TTC549 (cell line): ENCODE measurements at regions not wholly inside any gene's neighbourhood (a gene's known extent, or its start where the extent isn't known, plus 50 kb on each side); places are given as distances from the start of the nearest gene placed in this dataset.

ENCODE experiments used
- FAIRE-seq: peaks from 2 replicates; lab custom pipeline; 2012; peaks lifted over from hg19 to GRCh38; lab: Jason Lieb, UNC

DNA sequence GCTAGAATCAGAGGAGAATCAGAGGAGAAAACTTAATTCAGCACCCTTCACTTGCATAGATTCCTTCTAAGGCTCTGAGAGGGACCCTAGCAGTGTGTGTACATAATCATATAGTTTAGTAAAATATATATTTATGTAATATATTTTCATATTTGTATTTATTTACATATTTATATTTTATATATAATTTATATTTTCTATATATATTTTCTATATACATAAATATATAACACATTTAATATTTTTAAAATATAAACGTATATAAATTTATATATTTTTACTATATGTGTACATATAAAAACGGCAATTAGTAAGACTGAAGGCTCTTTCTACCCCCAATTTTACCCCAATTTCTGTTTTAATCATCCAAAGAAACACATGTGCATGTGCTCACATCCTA is 80.3 kb downstream of the NXPE2 start:
- FAIRE-seq, result peak; percentile 9

DNA sequence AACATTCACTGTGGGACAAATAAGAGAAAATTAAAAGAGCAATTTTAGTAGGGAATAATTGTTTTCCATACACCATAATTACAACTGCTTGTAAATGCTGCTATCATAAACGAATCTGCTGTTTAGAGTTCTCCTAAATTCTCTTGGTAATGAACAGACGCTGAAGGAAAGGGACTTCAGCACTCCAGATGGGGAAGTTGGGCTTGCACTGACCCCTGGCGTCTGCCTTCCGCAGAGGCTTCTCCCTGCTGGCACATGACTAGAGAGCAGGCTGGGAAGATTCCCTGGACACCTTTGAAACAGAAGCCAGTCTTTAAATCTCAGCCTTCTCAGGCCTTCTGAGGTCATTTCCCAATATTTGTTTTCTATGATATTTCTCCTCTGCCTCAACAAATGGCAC is 84.1 kb downstream of the NXPE2 start:
- FAIRE-seq, result no peak

DNA sequence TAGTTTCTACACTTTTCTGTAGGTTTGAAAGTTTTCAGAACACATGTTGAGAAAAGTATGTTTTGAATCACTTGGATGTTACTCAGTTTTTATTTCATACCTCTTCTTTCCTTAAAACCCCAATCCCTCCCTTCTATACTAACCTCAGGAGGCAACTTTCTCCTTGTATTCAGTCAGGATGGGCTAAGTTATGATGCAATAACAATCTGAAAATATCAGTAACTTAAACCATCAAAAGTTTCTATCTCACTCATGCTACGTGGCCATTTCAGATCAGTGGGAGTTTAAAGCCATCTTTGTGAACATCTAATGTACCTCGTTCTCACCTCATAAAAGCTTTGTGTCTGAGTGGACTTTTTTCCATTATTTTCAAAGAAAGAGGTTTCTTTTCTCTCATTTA is 86.2 kb downstream of the NXPE2 start:
- no peak for FAIRE-seq

DNA sequence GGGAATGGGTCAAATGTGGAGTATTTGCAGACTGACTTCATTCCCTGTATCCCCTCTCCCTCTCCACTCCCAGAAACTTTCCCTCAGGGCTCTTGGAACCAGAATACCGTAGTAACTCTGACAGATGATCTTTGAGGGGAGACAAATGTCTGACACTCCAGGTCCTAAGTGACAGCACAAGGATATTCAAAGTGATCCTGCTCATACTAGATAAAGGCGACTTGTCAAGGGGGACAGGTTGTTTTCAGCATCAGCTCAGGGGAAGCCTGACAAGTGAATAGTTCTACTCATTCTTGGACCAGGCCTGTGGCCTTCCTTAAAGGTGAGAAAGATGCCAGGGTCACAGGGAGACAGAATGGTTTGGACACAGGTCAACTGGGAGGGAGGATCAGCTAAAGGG is 92.8 kb downstream of the NXPE2 start:
- no peak for FAIRE-seq

DNA sequence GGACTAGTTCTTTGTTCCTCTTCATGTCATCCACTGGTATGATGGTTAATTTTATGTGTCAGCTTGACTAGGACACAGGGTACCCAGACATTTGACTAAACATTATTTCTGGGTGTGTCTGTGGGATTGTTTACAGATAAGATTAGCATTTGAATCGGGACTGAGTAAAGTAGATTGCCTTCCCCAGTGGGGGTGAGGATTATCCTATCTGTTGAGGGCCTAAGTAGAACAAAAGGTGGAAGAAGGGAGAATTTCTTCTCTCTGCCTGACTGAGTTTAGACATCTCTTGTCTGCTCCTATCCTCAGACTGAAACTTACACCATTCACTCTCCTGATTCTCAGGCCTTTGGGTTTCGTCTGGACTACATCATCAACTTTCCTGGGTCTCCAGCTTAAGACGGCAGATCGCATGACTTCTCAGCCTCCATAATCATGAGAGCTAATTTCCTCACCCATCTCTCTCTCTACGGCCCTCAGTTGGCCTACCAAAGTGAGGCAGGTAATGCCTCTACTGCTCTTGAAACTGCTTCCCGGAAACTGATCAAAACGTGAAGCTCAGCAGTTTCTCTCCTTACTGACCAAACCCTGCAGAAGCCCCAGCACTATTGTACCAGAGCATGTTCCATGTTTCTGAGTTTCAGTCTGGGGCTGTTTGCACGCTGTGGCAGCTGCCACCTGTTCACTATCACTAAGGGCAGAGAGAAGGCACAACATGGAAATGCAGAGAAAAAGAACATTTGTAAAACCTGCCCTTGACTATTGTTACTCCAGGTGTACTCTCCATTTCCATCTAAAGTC is 95.4 kb downstream of the NXPE2 start:
- no peak for FAIRE-seq

- FAIRE-seq, result no peak
Observed at GRCh38 chr11:114774599-114775361, 96.5 kb downstream of the NXPE2 start.

- FAIRE-seq, result no peak
Observed at GRCh38 chr11:114775875-114776621, 97.7 kb downstream of the NXPE2 start.

DNA sequence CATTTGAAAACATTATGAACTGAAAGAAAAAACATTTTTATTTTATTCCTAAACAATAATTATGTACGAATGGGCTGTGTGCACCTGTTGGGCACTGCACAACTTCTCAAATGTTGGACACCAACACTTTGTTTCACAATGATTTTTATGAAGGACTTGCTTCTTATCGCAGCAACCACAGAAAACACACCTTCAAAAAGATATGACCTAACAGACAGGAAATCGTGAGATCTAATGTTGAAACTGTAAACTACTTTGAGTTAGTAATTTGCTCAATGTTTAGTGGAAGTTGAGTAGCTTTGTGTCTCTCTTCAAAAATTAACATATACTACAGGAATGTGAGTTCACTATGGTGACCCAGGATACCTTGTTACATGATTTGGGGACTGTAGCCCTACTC is 98.6 kb downstream of the NXPE2 start:
- FAIRE-seq, result no peak

- FAIRE-seq, result no peak
Observed at GRCh38 chr11:114779189-114779588, 100.9 kb downstream of the NXPE2 start.

DNA sequence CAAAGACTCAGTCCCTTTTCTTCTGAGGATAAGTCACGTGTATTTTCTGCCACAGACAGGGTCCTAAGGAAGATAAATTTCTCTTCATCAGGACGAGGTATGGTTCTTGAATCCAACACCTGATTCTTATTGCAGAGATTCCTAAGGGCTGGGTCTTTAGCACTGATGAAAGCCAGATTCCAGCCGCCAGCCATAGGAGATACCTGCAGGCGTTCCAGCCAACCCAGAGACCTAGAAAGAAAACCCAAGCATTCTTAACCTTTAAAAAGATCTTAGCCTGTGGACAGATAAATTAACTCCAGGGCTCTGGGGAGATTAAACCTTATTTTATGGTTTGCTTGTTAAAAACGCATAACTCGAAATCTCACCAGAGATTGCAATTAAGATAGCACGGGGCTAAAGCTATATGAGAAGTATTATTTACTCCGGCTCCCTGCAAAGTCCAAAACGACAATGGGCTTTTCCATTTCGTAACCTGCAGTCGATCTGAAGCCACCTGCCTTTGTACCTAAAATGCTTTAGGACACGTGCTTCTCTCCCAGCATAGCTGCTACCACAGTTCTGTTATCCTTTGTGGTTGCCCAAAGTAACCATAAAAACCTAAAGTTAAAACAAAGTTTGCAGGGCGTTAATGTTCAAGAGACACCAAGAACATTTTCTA is 104.5 kb downstream of the NXPE2 start:
- no peak for FAIRE-seq

DNA sequence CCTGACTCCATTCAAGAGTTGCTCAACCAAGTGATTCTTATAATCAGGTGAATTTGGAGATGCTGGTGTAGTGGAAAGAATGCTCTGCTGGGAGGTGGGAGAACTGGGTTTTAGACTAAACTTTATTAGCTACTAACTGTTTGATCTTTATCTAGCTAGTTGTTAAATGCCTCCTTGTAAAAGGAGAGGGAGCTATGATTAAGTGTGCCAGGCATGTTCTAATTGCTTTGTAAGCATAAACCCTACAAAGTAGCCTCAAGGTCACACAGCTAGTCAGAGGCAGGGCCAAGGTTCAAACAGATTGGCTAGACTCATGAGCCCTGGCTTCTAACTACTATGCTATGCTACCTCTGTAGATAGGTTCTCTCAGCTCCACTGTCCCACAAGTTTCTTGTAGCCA is 105.5 kb downstream of the NXPE2 start:
- no peak for FAIRE-seq

- FAIRE-seq, result no peak
Observed at GRCh38 chr11:114784216-114784615, 105.9 kb downstream of the NXPE2 start.

DNA sequence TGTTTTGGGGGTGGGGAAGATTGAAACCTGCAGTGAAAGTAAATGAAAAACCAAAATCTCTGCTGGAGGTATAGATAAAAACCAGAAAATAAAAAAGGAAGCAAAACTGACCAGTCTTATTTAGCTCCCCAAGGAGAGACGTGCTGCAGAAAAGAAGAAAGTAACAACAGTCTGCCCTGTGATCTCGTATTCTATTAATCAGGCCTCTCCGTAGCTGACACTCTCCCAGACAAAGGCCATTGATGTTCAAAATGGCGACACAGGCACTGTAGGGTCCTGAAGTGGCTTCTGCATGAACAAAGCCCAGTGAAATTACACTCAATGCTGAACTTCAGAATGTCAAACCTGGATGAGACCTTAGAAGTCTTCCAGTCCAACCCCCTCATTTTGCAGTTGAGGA is 106.6 kb downstream of the NXPE2 start:
- FAIRE-seq, result no peak

GRCh38 chr11:114785820-114786219 is 107.5 kb downstream of the NXPE2 start:
- no peak for FAIRE-seq

DNA sequence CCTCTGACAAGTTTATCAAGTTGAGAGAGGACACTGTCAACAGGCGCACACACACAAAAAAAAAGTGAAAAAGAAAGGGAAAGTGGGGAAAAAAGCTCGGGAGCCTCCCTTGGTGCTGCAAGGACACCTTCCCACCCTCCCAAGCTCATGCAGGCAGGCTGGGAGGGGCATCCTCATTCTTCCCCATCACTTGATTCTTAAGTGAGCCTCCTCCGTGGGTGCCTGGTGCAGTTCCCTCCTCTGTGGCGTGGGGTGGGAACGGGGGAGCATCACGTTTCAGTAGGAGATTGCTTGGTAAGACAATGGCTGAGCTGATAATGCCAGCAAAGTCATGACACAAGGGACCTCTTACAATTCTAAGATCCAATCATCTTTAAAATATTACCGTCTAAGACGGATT is 108.8 kb downstream of the NXPE2 start:
- no peak for FAIRE-seq

DNA sequence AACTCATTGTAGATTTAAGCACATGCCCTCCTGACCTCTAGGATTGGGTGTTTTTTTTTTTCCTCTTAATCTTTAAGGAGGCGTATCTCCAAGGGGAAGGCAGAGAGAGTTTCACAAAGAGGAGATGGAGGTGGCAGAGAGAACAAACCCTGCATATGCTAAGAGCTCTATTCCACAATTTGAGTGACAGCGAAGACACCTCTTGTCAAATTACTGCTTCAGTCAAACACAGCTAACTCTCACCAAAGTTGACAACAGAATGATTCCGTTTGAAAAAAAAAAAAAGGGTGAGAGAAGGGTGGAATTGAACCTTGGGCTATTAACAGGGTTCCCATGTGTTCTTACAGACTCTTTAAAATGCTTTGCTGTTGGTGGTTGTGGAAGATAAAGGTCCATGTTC is 112.6 kb downstream of the NXPE2 start:
- no peak for FAIRE-seq

GRCh38 chr11:114794048-114794684 is 115.8 kb downstream of the NXPE2 start:
- no peak for FAIRE-seq

- no peak for FAIRE-seq
Observed at GRCh38 chr11:114796954-114797721, 118.8 kb downstream of the NXPE2 start.

DNA sequence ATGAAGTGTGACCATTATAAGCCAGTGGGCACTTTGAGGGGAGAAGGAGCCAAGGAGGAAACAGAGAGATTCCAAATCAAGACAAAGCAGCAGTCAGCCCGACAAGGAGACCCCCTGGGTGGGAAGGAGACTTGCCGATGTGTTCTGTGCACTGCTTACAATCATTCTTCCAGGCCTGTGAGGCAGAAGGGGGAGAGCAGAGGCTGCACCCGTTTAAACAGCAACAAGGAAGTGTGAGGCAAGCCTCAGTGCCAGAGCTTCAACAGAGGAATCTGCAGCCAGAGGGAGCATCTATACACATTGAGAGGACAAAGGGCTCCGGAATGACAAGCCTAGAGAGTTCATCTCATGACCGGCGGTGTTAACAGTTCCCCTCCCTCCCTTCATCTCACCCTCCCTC is 121.1 kb downstream of the NXPE2 start:
- FAIRE-seq, result no peak

DNA sequence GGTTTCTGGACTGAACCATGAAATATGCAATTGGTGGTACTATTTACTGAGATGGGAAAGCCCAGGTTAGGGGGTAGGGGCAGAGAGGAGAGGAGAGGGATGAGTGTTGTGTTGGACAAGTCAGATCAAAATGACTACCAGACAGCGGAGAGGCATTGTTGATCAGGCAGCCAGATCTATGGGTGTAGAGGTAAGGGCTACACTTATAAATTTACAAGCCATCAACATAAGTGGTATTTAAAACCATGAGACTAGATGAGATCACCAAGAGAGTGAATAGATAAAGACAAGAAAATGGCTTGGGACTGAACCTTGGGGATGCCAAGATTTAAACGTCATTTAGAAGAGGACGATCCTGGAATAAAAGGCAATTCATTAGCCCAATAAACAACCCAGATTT is 123.4 kb downstream of the NXPE2 start:
- FAIRE-seq, result no peak

- FAIRE-seq, result no peak
Observed at GRCh38 chr11:114802878-114803277, 124.6 kb downstream of the NXPE2 start.
